Dendritic cell treated with granulocyte-macrophage colony-stimulating factor and Interleukin-4, amounts not matched to agents 40 ng/mL and 50 ng/mL, for 4 days (primary cell): ENCODE measurements at regions not wholly inside any gene's neighbourhood (a gene's known extent, or its start where the extent isn't known, plus 50 kb on each side); places are given as distances from the start of the nearest gene placed in this dataset.

Experiments
- H3K27ac Mint-ChIP-seq: one replicate; pipeline ENCODE4 v1.8.0; 2022; ENCODE audit warnings: mild to moderate bottlenecking, mixed read lengths
- H3K27me3 Mint-ChIP-seq: one replicate; pipeline ENCODE4 v1.8.0; 2022; ENCODE audit warnings: mild to moderate bottlenecking, mixed read lengths
- H3K36me3 Mint-ChIP-seq: one replicate; pipeline ENCODE4 v1.8.0; 2022; ENCODE audit warnings: low read depth, mixed read lengths
- H3K4me1 Mint-ChIP-seq: one replicate; pipeline ENCODE4 v1.8.0; 2022; ENCODE audit warnings: low read depth, mixed read lengths
- H3K4me3 Mint-ChIP-seq: one replicate; pipeline ENCODE4 v1.8.0; 2022; ENCODE audit warnings: mild to moderate bottlenecking, moderate library complexity, mixed read lengths
- H3K9me3 Mint-ChIP-seq: one replicate; pipeline ENCODE4 v1.8.0; 2022; ENCODE audit warnings: mixed read lengths
- intact Hi-C: fragments of 100-400 bp; cut with micrococcal nuclease; formaldehyde crosslinking; loops from one replicate; pipeline ENCODE4 v1.15.0; 2022

- H3K27ac Mint-ChIP-seq, result no peak overlapping the region
- H3K9me3 Mint-ChIP-seq, result peaks cover 18% of the 10 kb centered on the region
- H3K4me3 Mint-ChIP-seq, result no peak overlapping the region
- no peaks in the 10 kb centered on the region for H3K27me3 Mint-ChIP-seq
- intact Hi-C loops, result no loop called here
- no peaks in the 10 kb centered on the region for H3K36me3 Mint-ChIP-seq
- no peaks in the 10 kb centered on the region for H3K4me1 Mint-ChIP-seq
Observed at GRCh38 chr2:106706283-106706682, 179.7 kb downstream of the ST6GAL2 start.

- no peak overlapping the region for H3K27ac Mint-ChIP-seq
- H3K4me3 Mint-ChIP-seq, result no peak overlapping the region
- H3K4me1 Mint-ChIP-seq, result no peaks in the 10 kb centered on the region
Observed at GRCh38 chr2:106708209-106708608, 177.8 kb downstream of the ST6GAL2 start.

GRCh38 chr2:106709229-106709628 lies 176.7 kb downstream of the ST6GAL2 start:
- H3K36me3 Mint-ChIP-seq, result no peaks in the 10 kb centered on the region

More at GRCh38 chr2:106708209-106708608, 177.8 kb downstream of the ST6GAL2 start:
- no peaks in the 10 kb centered on the region for H3K27me3 Mint-ChIP-seq
- peaks cover 28% of the 10 kb centered on the region for H3K9me3 Mint-ChIP-seq
- intact Hi-C loops, result no loop called here
- H3K36me3 Mint-ChIP-seq, result no peaks in the 10 kb centered on the region

GRCh38 chr2:106719222-106719621 lies 166.7 kb downstream of the ST6GAL2 start:
- H3K9me3 Mint-ChIP-seq, result peaks cover 36% of the 10 kb centered on the region
- no peaks in the 10 kb centered on the region for H3K4me1 Mint-ChIP-seq
- intact Hi-C loops, result no loop called here
- no peaks in the 10 kb centered on the region for H3K36me3 Mint-ChIP-seq
- no peaks in the 10 kb centered on the region for H3K27me3 Mint-ChIP-seq
- H3K27ac Mint-ChIP-seq, result no peak overlapping the region
- no peak overlapping the region for H3K4me3 Mint-ChIP-seq

More at GRCh38 chr2:106709229-106709628, 176.7 kb downstream of the ST6GAL2 start:
- Mint-ChIP-seq H3K4me1 (no peaks in the 10 kb centered on the region), H3K9me3 (peaks cover 39% of the 10 kb centered on the region), H3K27ac (no peak overlapping the region), H3K27me3 (no peaks in the 10 kb centered on the region), H3K4me3 (no peak overlapping the region)
- intact Hi-C loops, result no loop called here

GRCh38 chr2:106720026-106720425 lies 165.9 kb downstream of the ST6GAL2 start:
- no peak overlapping the region for H3K4me3 Mint-ChIP-seq
- intact Hi-C loops, result no loop called here
- no peaks in the 10 kb centered on the region for H3K27me3 Mint-ChIP-seq
- no peaks in the 10 kb centered on the region for H3K4me1 Mint-ChIP-seq
- H3K36me3 Mint-ChIP-seq, result no peaks in the 10 kb centered on the region
- peaks cover 28% of the 10 kb centered on the region for H3K9me3 Mint-ChIP-seq
- no peak overlapping the region for H3K27ac Mint-ChIP-seq

GRCh38 chr2:106724301-106724794 lies 161.6 kb downstream of the ST6GAL2 start:
- intact Hi-C loops, result no loop called here
- no peaks in the 10 kb centered on the region for H3K36me3 Mint-ChIP-seq
- H3K4me3 Mint-ChIP-seq, result no peak overlapping the region
- H3K27ac Mint-ChIP-seq, result no peak overlapping the region
- no peaks in the 10 kb centered on the region for H3K4me1 Mint-ChIP-seq
- no peaks in the 10 kb centered on the region for H3K27me3 Mint-ChIP-seq
- peaks cover 10% of the 10 kb centered on the region for H3K9me3 Mint-ChIP-seq

GRCh38 chr2:106734165-106734564 lies 151.8 kb downstream of the ST6GAL2 start:
- Mint-ChIP-seq H3K4me3 (no peak overlapping the region), H3K27ac (no peak overlapping the region), H3K9me3 (peaks cover 41% of the 10 kb centered on the region), H3K4me1 (no peaks in the 10 kb centered on the region), H3K27me3 (no peaks in the 10 kb centered on the region), H3K36me3 (no peaks in the 10 kb centered on the region)
- intact Hi-C loops, result no loop called here

GRCh38 chr2:106735807-106736206 lies 150.2 kb downstream of the ST6GAL2 start:
- Mint-ChIP-seq H3K36me3 (no peaks in the 10 kb centered on the region), H3K27me3 (no peaks in the 10 kb centered on the region), H3K4me1 (no peaks in the 10 kb centered on the region), H3K4me3 (no peak overlapping the region), H3K9me3 (peaks cover 26% of the 10 kb centered on the region), H3K27ac (no peak overlapping the region)
- intact Hi-C loops, result no loop called here

GRCh38 chr2:106736221-106736620 lies 149.7 kb downstream of the ST6GAL2 start:
- no peaks in the 10 kb centered on the region for H3K27me3 Mint-ChIP-seq
- intact Hi-C loops, result no loop called here
- no peaks in the 10 kb centered on the region for H3K4me1 Mint-ChIP-seq
- H3K36me3 Mint-ChIP-seq, result no peaks in the 10 kb centered on the region
- no peak overlapping the region for H3K4me3 Mint-ChIP-seq
- no peak overlapping the region for H3K27ac Mint-ChIP-seq
- H3K9me3 Mint-ChIP-seq, result peaks cover 25% of the 10 kb centered on the region

- Mint-ChIP-seq H3K27me3 (no peaks in the 10 kb centered on the region), H3K36me3 (no peaks in the 10 kb centered on the region), H3K27ac (no peak overlapping the region), H3K4me1 (no peaks in the 10 kb centered on the region), H3K4me3 (no peak overlapping the region), H3K9me3 (no peaks in the 10 kb centered on the region)
- intact Hi-C loops, result no loop called here
Observed at GRCh38 chr2:106745468-106745867, 140.5 kb downstream of the ST6GAL2 start.

- Mint-ChIP-seq H3K4me1 (no peaks in the 10 kb centered on the region), H3K9me3 (no peaks in the 10 kb centered on the region), H3K27me3 (no peaks in the 10 kb centered on the region), H3K27ac (no peak overlapping the region), H3K36me3 (no peaks in the 10 kb centered on the region), H3K4me3 (no peak overlapping the region)
- intact Hi-C loops, result no loop called here
Observed at GRCh38 chr2:106749823-106750222, 136.1 kb downstream of the ST6GAL2 start.
